ENCODE measurements at regions not wholly inside any gene's neighbourhood (a gene's known extent, or its start where the extent isn't known, plus 50 kb on each side); places are given as distances from the start of the nearest gene placed in this dataset.

GRCh38 chr4:100970414-100970813 lies 376.9 kb downstream of the PPP3CA start:
- no peak for DNase-seq (ENCODE audit: low spot score)

GRCh38 chr4:100969925-100970324 lies 377.4 kb downstream of the PPP3CA start:
- no peak for DNase-seq (ENCODE audit: low spot score)

GRCh38 chr4:100968046-100968445 lies 379.3 kb downstream of the PPP3CA start:
- no peak for DNase-seq (ENCODE audit: low spot score)

- no peak for DNase-seq (ENCODE audit: low spot score)
Measured at GRCh38 chr4:100963627-100964026, 383.7 kb downstream of the PPP3CA start.

- DNase-seq (ENCODE audit: low spot score): no peak
Measured at GRCh38 chr4:100962698-100963097, 384.6 kb downstream of the PPP3CA start.

- no peak for DNase-seq (ENCODE audit: low spot score)
Measured at GRCh38 chr4:100960232-100960631, 387.1 kb downstream of the PPP3CA start.

GRCh38 chr4:100954046-100954445 lies 393.3 kb downstream of the PPP3CA start:
- no peak for DNase-seq (ENCODE audit: low spot score)

GRCh38 chr4:100953616-100954015 lies 393.7 kb downstream of the PPP3CA start:
- DNase-seq (ENCODE audit: low spot score): no peak

GRCh38 chr4:100952590-100952989 lies 394.7 kb downstream of the PPP3CA start:
- no peak for DNase-seq (ENCODE audit: low spot score)

- no peak for DNase-seq (ENCODE audit: low spot score)
Measured at GRCh38 chr4:100949350-100949935, 397.9 kb downstream of the PPP3CA start.

GRCh38 chr4:100948911-100949310 lies 398.4 kb downstream of the PPP3CA start:
- DNase-seq (ENCODE audit: low spot score): no peak

GRCh38 chr4:100945789-100946188 lies 401.5 kb downstream of the PPP3CA start:
- no peak for DNase-seq (ENCODE audit: low spot score)

- peak; percentile 17 for DNase-seq (ENCODE audit: low spot score)
Measured at GRCh38 chr4:100938698-100939097, 408.6 kb downstream of the PPP3CA start.

GRCh38 chr4:100936661-100937375 lies 410.5 kb downstream of the PPP3CA start:
- no peak for DNase-seq (ENCODE audit: low spot score)

GRCh38 chr4:100935090-100935489 lies 412.2 kb downstream of the PPP3CA start:
- DNase-seq (ENCODE audit: low spot score): no peak

GRCh38 chr4:100933628-100934027 lies 413.7 kb downstream of the PPP3CA start:
- DNase-seq (ENCODE audit: low spot score): no peak

- DNase-seq (ENCODE audit: low spot score): no peak
Measured at GRCh38 chr4:100929758-100930157, 411.9 kb upstream of the EMCN start.

GRCh38 chr4:100929135-100929534 lies 411.3 kb upstream of the EMCN start:
- no peak for DNase-seq (ENCODE audit: low spot score)

GRCh38 chr4:100926039-100926717 lies 408.4 kb upstream of the EMCN start:
- no peak for DNase-seq (ENCODE audit: low spot score)

- DNase-seq (ENCODE audit: low spot score): no peak
Measured at GRCh38 chr4:100913685-100914084, 395.9 kb upstream of the EMCN start.

GRCh38 chr4:100908540-100908939 lies 390.7 kb upstream of the EMCN start:
- DNase-seq (ENCODE audit: low spot score): no peak

GRCh38 chr4:100907465-100908454 lies 389.9 kb upstream of the EMCN start:
- DNase-seq (ENCODE audit: low spot score): no peak

All from SK-N-DZ (cell line).